HG02798 (cell line): ENCODE measurements at regions not wholly inside any gene's neighbourhood (a gene's known extent, or its start where the extent isn't known, plus 50 kb on each side); places are given as distances from the start of the nearest gene placed in this dataset.

Experiments used
- ATAC-seq: cut with Tn5 transposase; IDR thresholded peaks from one replicate; pipeline ENCODE4 v1.9.1; 2021; ENCODE audit warnings: mild to moderate bottlenecking; ENCODE audit not compliant: unreplicated experiment, poor library complexity

DNA sequence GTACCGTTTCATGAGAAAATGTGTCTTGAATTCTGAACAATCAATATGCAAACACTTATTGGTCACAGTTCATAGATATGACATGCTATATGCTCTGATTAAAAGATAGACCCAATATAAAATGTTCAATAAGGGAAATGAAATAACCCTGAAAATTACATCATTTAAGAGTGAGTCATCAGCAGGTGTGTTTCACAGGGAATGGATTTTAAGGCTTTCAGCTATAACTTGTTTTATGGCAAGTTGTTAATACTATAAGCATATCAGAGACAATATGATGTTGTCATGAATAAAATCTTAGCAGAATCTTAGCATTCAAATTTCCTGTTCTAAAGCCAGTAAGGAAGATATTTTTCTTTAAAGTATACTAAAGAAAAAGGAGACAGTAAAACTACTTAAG, 483.4 kb upstream of the PCDH9 start:
- no peak for ATAC-seq

- no peak for ATAC-seq
These were observed 466.6 kb upstream of the PCDH9 start for GRCh38 chr13:67696775-67697174.

DNA sequence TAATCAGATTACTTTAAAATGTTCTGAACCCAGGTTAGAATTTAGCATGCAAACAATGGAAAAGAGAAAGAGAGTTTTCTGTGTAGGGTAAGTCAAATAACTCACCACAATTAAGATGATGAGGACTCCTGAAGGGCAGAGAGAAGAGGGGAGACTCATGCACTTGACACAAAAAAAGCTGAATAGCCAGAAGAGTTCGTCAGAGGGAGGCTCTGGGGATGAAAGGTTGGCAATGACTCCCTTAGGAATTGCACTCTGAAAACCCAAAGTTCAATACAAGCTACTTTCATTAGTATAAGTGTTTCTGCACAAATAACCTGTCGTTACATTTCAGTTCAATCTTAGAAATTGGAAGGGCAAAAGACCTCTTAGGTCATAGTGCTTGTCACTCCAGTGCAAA, 434.4 kb upstream of the PCDH9 start:
- no peak for ATAC-seq

GRCh38 chr13:67662997-67663396, 432.9 kb upstream of the PCDH9 start:
- no peak for ATAC-seq

GRCh38 chr13:67652887-67653286, 422.8 kb upstream of the PCDH9 start:
- ATAC-seq, result no peak

GRCh38 chr13:67651908-67652465, 421.9 kb upstream of the PCDH9 start:
- no peak for ATAC-seq

DNA sequence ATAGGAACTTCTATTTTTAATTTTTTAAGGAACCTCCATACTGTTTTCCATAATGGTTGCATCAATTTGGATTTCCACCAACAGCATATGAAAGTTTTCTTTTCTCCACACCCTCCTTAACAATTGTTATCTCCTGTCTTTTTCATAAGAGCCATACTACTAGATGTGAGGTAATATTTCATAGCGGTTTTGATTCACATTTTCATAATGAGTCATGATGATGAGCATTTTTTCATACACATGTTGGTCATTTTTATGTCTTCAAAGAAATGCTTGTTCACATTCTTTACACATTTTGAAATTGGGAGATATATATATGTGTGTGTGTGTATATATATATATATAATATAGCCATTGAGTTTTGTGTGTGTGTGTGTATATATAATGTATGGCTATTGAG, 420.3 kb upstream of the PCDH9 start:
- ATAC-seq, result no peak

- no peak for ATAC-seq
These were observed 415.8 kb upstream of the PCDH9 start for GRCh38 chr13:67645874-67646467.

DNA sequence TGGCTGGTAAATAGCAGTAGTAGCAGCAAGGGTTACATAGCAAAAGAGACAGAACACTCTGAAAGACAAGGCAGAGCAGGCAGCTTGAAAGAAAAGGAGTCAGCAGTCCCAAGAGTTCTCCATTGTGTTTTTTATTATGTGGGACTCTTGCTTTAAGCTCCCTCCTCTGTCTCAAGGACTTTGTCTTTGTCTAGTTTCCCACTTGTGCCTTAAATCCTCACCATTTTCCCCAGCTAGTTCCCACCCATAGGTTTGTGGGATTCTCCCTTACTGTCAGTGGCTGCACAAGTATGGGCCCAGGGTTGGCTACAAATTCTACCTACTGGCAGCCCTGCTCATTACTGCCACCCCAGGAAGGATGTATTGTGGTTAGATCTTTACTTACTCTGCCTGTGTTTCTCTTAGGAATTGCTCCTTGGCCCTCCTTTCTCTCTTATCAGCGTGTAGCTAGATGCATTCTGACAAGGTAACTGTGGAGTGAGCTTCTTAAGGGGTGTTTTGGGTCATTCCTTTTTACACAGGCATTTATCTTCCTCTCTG, 413.4 kb upstream of the PCDH9 start:
- ATAC-seq, result no peak

GRCh38 chr13:67642657-67643056, 412.5 kb upstream of the PCDH9 start:
- ATAC-seq, result no peak

DNA sequence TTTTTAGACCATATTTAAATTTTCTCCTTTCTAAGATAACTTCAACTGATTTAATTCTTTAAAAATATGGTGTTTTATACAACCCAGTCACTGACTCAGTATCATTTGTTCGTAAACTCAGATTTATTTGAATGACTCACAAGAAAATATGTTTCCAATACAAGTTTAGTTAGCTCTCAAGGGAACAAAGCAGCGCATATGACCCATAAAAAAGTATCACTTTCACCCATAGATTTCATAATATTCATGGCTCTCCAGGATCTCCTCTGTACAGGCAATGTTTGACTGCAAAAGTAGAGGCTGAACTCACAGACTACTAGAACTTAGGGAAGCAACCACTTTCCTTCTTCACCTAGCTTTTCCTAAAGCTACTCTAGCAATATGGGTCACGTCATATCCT, 405.6 kb upstream of the PCDH9 start:
- ATAC-seq, result no peak

DNA sequence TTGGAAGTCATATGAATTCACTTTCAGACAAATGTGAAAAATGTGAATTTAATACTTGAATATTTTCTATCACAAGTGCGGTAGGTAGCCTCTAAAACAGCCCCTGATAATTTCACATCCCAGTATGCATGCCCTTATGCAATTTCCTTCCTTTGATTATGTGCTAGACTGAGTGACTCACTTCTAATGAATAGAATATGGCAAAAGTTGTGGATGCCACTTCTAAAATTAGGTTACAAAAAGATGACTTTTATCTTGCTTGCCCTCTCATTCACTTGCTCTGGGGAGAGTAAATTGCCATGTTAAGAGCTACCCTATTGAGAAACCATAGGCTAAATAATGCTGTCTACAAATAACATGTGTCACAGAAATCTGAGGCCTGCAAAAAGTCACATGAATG, 402.5 kb upstream of the PCDH9 start:
- ATAC-seq, result no peak

- ATAC-seq, result no peak
These were observed 400.5 kb upstream of the PCDH9 start for GRCh38 chr13:67630640-67631039.

GRCh38 chr13:67623630-67624029, 393.5 kb upstream of the PCDH9 start:
- no peak for ATAC-seq

GRCh38 chr13:67620665-67621064, 390.5 kb upstream of the PCDH9 start:
- no peak for ATAC-seq

- ATAC-seq, result no peak
These were observed 389.9 kb upstream of the PCDH9 start for GRCh38 chr13:67619995-67620380.

- ATAC-seq, result no peak
These were observed 389.3 kb upstream of the PCDH9 start for GRCh38 chr13:67619351-67619994.

- no peak for ATAC-seq
These were observed 384.4 kb upstream of the PCDH9 start for GRCh38 chr13:67614579-67614978.

- no peak for ATAC-seq
These were observed 383.9 kb upstream of the PCDH9 start for GRCh38 chr13:67614013-67614412.

- ATAC-seq, result no peak
These were observed 358.5 kb upstream of the PCDH9 start for GRCh38 chr13:67588607-67589006.

DNA sequence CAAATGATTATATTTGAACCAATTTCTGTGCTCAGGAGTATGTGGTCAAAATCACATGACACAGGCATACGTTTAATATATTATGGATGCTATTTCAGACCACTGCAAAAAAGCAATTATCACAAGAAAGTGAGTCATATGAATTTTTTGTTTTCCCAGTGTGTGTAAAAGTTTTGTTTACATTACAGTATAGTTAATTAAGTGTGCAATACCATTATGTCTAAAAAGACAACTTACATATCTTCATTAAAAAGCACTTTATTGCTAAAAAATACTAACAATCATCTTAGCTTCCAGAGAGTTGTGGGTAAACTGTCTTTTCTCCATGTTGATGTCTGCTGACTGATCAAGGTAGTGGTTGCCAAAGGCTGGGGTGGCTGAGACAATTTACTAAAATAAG, 347.2 kb upstream of the PCDH9 start:
- no peak for ATAC-seq
